ENCODE measurements at regions not wholly inside any gene's neighbourhood (a gene's known extent, or its start where the extent isn't known, plus 50 kb on each side); places are given as distances from the start of the nearest gene placed in this dataset.

GRCh38 chr11:129287920-129288319, 87.7 kb upstream of the BARX2 start:
- no peak for DNase-seq (ENCODE audit: low read depth)
- no peak overlapping the region for H3K4me3 ChIP-seq (ENCODE audit: control insufficient read depth, low read depth, low read length)
- no peak for TF ChIP-seq CTCF (IDR thresholded peaks at IDR 0.05; ENCODE audit: control insufficient read depth, insufficient read depth, low read depth, low read length, missing control alignments)

DNA sequence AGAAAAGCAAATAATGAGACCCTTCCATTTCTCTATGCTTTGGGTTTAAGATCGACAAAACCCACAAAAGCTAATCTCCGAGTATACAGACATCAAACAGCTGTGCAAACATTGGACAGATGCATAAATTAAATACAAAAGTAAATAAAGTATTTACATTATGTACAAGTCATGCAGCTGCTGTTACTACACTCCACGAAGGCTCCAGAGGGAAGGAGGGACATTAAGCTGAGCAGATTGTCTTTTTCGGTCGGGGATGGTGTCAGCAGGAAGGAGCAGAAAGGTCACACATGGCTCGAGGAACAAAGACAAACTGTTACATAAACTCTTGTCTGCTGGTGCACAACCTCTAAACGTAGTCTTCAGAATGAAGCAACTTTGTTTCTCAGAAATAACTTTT, 88.8 kb upstream of the BARX2 start:
- no peak overlapping the region for H3K4me3 ChIP-seq (ENCODE audit: control insufficient read depth, low read depth, low read length)
- TF ChIP-seq CTCF (IDR thresholded peaks at IDR 0.05; ENCODE audit: control insufficient read depth, insufficient read depth, low read depth, low read length, missing control alignments): no peak
- no peak for DNase-seq (ENCODE audit: low read depth)

GRCh38 chr11:129285402-129285786, 90.3 kb upstream of the BARX2 start:
- no peak for TF ChIP-seq CTCF (IDR thresholded peaks at IDR 0.05; ENCODE audit: control insufficient read depth, insufficient read depth, low read depth, low read length, missing control alignments)
- no peak overlapping the region for H3K4me3 ChIP-seq (ENCODE audit: control insufficient read depth, low read depth, low read length)
- DNase-seq (ENCODE audit: low read depth): no peak

GRCh38 chr11:129283141-129283540, 91.0 kb upstream of the ARHGAP32 start:
- no peak overlapping the region for H3K4me3 ChIP-seq (ENCODE audit: control insufficient read depth, low read depth, low read length)
- DNase-seq (ENCODE audit: low read depth): no peak
- TF ChIP-seq CTCF (IDR thresholded peaks at IDR 0.05; ENCODE audit: control insufficient read depth, insufficient read depth, low read depth, low read length, missing control alignments): no peak

GRCh38 chr11:129282634-129283033, 90.5 kb upstream of the ARHGAP32 start:
- DNase-seq (ENCODE audit: low read depth): no peak
- no peak overlapping the region for H3K4me3 ChIP-seq (ENCODE audit: control insufficient read depth, low read depth, low read length)
- TF ChIP-seq CTCF (IDR thresholded peaks at IDR 0.05; ENCODE audit: control insufficient read depth, insufficient read depth, low read depth, low read length, missing control alignments): no peak

DNA sequence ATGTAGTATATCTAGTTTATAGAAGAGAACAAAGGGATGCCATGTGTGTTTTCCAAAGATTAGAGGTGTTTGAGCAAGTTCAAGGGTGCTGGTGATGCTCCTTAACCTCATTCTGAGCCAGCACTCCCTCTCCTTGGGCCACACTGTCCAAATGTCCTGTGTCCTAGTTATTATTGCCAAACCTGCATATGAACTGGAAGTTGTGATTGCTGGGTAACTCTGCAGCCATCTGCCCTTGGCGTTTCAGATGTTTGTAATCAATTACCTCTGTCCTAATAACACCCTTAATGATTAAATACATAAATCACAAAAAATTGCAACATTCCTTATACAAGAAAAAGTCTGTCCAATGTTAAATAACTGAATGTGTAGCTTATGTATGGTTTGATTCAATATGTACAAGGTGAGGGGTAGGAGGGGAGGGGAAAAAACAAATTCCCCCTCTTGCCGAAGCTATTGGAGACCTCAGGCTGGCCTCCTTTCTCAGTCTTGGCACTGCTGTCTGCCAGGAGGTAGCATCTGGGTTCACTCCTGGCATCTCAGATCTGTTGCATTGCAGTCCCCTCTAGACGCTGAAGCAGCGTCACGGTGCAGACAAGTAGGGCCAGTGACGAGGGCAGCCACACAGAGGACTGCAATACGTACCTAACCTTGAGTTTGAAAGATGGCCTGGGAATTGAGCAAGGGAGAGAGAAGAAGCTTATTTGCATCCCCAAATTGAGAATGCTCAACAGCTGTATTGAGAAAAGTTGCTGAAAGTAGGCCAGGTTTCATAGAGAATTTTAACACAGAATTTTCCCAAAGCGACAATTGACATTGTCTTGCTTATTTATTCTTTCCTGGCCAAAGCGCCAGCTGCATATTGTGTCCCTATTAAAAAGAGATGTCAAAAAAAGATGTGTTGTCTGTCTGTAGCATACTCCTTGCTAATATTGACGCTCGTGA, 89.6 kb upstream of the ARHGAP32 start:
- H3K4me3 ChIP-seq (ENCODE audit: control insufficient read depth, low read depth, low read length): no peak overlapping the region
- DNase-seq (ENCODE audit: low read depth): no peak
- TF ChIP-seq CTCF (IDR thresholded peaks at IDR 0.05; ENCODE audit: control insufficient read depth, insufficient read depth, low read depth, low read length, missing control alignments): no peak

Data from AG09309 (cell line).